ENCODE measurements at regions not wholly inside any gene's neighbourhood (a gene's known extent, or its start where the extent isn't known, plus 50 kb on each side); places are given as distances from the start of the nearest gene placed in this dataset.

DNA sequence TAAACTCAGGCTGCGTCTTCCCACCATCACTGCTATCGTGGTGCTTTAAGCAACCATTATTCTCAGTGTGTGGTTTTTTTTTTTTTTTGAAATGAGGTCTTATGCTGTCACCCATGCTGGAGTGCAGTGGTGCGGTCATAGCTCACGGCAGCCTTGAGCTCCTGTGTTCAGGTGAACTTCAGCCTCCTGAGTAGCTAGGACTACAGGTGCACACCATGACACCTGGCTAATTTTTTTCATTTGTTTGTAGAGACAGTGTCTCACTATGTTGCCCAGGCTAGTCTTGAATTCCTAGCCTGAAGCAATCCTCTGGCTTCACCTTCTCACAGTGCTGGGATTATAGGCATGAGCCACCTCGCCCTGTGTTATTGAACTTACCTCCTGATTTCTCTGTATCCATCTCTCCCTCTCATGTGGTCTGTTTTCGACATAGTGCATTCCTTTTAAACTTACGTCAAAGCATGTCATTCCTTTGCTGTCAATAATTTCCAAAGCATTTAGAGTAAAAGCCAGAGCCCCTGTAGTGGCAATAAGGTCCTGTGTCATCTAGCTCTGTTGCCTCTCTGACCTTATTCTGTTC lies 255.5 kb downstream of the SNAPC1 start:
- Histone ChIP-seq H3K4me3 (replicated peaks in 1 of 3; ENCODE audit: insufficient read depth in 1 of 3, low read depth in 2 of 3, low read length in 3 of 3) (no peak overlapping the region), H3K4me1 (ENCODE audit: insufficient read depth, low read length) (no peaks in the 10 kb centered on the region), H3K79me2 (ENCODE audit: insufficient read depth, low read length) (no peaks in the 10 kb centered on the region), H3K27me3 (ENCODE audit: control insufficient read depth in 1 of 2, insufficient read depth in 2 of 2, low read length in 2 of 2) (peaks cover 0 to 2% of the 10 kb centered on the region in 2 experiments; a peak in 3 of 5 replicates), H3K36me3 (replicated peaks in 1 of 2; ENCODE audit: control insufficient read depth in 1 of 2, insufficient read depth in 2 of 2, low read length in 2 of 2) (no peaks in the 10 kb centered on the region), H2AFZ (ENCODE audit: low read length) (no peak overlapping the region), H3K4me2 (ENCODE audit: low read depth, low read length) (no peak overlapping the region), H3K9me3 (ENCODE audit: low read length) (no peaks in the 10 kb centered on the region), H4K20me1 (ENCODE audit: insufficient read depth, low read length) (no peaks in the 10 kb centered on the region), H3K9ac (ENCODE audit: insufficient read depth, low read depth, low read length) (no peak overlapping the region), H3K27ac (ENCODE audit: extremely low read length, insufficient read depth, low read length) (no peak overlapping the region)
- ATAC-seq = no peak
- ChIA-PET POLR2A (no interaction called here), CTCF (ENCODE audit: low intra/inter-chr PET ratio, low total read pairs) (no interaction called here)
- BruUV-seq (replicated peaks) = no TSS peak
- FAIRE-seq = no peak
- intact Hi-C loops (cut with micrococcal nuclease; ENCODE audit: unreplicated experiment) = no loop called here
- no peak for DNase-seq (ENCODE audit: low spot score)
- in situ Hi-C loops (cut with HindIII; ENCODE audit: extremely low pct_ligation_motif_present, low pct_unique_long_range_greater_than_20kb) = no loop called here
- WGBS (ENCODE audit: low lambda C conversion rate) = 2% methylated on average over 7 of the region's 7 CpGs
- no peak for TF ChIP-seq KDM4B (CRISPR knock-in tag; IDR thresholded peaks at IDR 0.05)
- TF ChIP-seq MTF1 (CRISPR knock-in tag; IDR thresholded peaks at IDR 0.05) = no peak
- TF ChIP-seq ZBTB20 (CRISPR knock-in tag; IDR thresholded peaks at IDR 0.05; ENCODE audit: borderline replicate concordance, low read depth) = no peak

DNA sequence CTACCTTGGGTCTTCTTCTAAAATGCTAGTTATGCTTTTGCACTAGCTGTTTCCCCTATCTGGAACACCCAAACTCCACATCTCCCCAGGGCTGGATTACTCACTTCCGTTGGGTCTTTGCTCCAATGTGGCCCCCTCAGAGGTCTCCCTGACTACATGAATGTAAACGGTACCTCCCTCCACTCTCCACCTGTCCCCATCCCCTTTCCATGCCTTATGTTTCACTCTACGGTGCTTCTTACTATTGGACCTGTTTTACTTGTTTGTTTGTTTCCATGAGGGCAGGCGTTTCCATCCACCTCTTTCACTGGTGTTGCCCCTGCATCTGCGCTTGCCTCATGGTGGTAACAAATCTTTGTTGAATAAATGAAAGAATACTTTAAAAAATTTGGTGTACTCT lies 256.4 kb downstream of the SNAPC1 start:
- ChIA-PET POLR2A (no interaction called here), CTCF (ENCODE audit: low intra/inter-chr PET ratio, low total read pairs) (no interaction called here)
- no peaks in the 10 kb centered on the region for H3K9me3 ChIP-seq (ENCODE audit: low read length)
- H3K4me2 ChIP-seq (ENCODE audit: low read depth, low read length) = no peak overlapping the region
- no peaks in the 10 kb centered on the region for H3K4me1 ChIP-seq (ENCODE audit: insufficient read depth, low read length)
- WGBS (ENCODE audit: low lambda C conversion rate) = 21% methylated on average over 5 of the region's 5 CpGs
- DNase-seq (ENCODE audit: low spot score) (no peak), ATAC-seq (no peak), FAIRE-seq (no peak)
- intact Hi-C loops (cut with micrococcal nuclease; ENCODE audit: unreplicated experiment) (no loop called here), in situ Hi-C loops (cut with HindIII; ENCODE audit: extremely low pct_ligation_motif_present, low pct_unique_long_range_greater_than_20kb) (no loop called here)
- no peak overlapping the region for H3K27ac ChIP-seq (ENCODE audit: extremely low read length, insufficient read depth, low read length)
- H4K20me1 ChIP-seq (ENCODE audit: insufficient read depth, low read length) = no peaks in the 10 kb centered on the region
- no peak overlapping the region for H2AFZ ChIP-seq (ENCODE audit: low read length)
- H3K4me3 ChIP-seq (replicated peaks in 1 of 3; ENCODE audit: insufficient read depth in 1 of 3, low read depth in 2 of 3, low read length in 3 of 3) = no peak overlapping the region
- no peaks in the 10 kb centered on the region for H3K79me2 ChIP-seq (ENCODE audit: insufficient read depth, low read length)
- no TSS peak for BruUV-seq (replicated peaks)
- H3K27me3 ChIP-seq (ENCODE audit: control insufficient read depth in 1 of 2, insufficient read depth in 2 of 2, low read length in 2 of 2) = peaks cover 0 to 2% of the 10 kb centered on the region in 2 experiments; a peak in 3 of 5 replicates
- H3K9ac ChIP-seq (ENCODE audit: insufficient read depth, low read depth, low read length) = no peak overlapping the region
- no peaks in the 10 kb centered on the region for H3K36me3 ChIP-seq (replicated peaks in 1 of 2; ENCODE audit: control insufficient read depth in 1 of 2, insufficient read depth in 2 of 2, low read length in 2 of 2)
- TF ChIP-seq ZBTB49 (CRISPR knock-in tag; IDR thresholded peaks at IDR 0.05; ENCODE audit: borderline replicate concordance) (no peak), ZNF564 (CRISPR knock-in tag; IDR thresholded peaks at IDR 0.05) (no peak), ZNF777 (CRISPR knock-in tag; IDR thresholded peaks at IDR 0.05) (no peak), ZNF441 (CRISPR knock-in tag; IDR thresholded peaks at IDR 0.05; ENCODE audit: borderline replicate concordance) (no peak), NCOR1 (IDR thresholded peaks at IDR 0.05; ENCODE audit: borderline replicate concordance, low read length) (no peak), SCMH1 (CRISPR knock-in tag; IDR thresholded peaks at IDR 0.05; ENCODE audit: borderline replicate concordance) (no peak), ZSCAN30 (CRISPR knock-in tag; IDR thresholded peaks at IDR 0.05) (no peak), ZNF350 (CRISPR knock-in tag; IDR thresholded peaks at IDR 0.05; ENCODE audit: borderline replicate concordance, low read depth) (no peak), STAT6 (CRISPR knock-in tag; IDR thresholded peaks at IDR 0.05; ENCODE audit: borderline replicate concordance) (no peak), HCFC1 (IDR thresholded peaks at IDR 0.05; ENCODE audit: low read depth, low read length) (no peak)

All from HepG2 (cell line).